NCI-H1105 treated with DMSO at 0.1 percent for 48 hours (cell line): ENCODE measurements at regions not wholly inside any gene's neighbourhood (a gene's known extent, or its start where the extent isn't known, plus 50 kb on each side); places are given as distances from the start of the nearest gene placed in this dataset.

Source experiments
- DNase-seq: peaks from one replicate; lab custom pipeline; 2025; lab: John Stamatoyannopoulos, UW

DNA sequence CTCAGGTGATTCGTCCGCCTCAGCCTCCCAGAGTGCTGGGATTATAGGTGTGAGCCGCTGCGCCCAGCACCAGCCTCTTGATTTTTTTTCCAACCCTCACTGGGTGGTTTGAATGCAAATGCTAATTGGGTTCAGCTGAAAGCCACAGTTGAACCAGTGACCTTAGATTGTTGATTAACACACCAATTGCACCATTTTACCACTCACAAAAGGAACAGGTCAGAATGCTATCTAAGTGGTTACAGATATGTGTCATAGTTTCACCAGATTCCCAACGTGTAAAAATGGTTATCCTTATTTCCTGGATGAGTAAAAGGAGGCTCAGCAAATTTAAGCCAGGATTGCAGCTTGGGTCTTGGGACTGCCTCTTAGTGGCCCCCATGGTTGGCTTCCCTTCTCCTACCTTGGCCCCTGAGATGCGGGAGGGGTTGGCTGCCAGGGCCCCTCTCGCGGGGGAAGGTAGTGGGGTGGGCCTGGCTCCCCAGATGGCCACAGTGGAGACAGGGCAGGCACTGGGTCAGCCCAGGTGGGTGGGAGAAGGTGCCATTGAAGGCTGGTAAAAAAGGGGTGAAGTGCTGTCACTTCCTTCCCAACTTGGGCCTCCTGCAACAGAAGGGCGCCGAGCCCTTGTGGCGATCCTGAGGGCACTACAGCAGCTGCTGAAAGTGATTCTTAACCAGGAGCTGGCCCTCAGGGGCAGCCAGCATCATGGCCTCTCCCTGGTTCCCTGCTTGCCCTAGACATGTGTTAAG lies 164.9 kb upstream of the HAAO start:
- no peak for DNase-seq

DNA sequence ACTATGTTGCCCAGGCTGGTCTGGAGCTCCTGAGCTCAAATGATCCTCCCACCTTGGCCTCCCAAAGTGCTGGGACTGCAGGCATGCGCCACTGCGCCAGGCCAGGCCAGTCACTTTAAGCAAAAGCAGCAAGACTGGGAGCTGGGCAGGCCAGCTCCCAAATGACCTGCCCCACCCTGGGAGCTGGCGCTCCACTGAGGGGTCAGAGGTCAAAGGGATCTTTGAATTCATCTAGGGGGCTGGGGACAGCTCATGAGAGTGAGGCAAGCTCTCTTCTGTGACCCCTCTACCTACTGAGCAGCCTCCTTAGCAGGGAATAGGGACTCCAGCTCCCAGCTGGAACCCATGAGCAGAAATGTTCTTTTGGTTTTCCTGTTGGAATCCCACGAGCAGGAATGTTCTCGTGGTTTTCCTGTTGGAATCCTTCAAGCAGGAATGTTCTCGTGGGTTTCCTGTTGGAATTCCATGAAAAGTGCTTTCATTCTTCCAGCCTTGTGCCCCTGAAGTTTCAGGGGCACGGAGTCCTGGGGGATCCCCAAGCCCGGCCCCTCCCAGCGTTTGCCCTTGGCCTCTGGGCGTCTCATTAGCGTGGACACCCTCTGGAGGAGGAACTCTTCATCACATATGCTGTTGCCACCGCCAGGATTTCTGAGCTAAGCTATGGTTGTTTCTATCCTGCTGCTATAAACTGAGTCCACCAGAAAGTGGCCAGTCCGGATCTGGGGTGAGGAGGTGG lies 162.0 kb upstream of the HAAO start:
- no peak for DNase-seq

DNA sequence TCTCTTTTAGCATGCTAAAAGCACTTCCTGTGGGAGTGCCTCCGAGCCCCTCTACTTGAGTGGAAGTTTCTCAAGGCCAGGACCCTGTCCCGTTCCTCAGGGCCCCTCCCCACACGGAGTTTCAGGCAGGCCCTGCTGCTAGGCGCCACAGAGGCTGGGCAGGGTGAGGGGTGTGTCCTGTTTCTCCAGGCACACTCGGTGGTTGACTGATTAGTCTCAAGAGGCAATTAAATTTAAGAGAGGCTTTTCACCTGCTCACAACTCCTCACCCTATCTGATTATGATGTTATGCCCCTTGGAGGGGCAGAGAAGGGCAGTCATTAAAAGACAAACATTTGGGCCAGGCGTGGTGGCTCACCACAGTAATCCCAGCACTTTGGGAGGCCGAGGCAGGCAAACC lies 160.8 kb upstream of the HAAO start:
- DNase-seq, result no peak

DNA sequence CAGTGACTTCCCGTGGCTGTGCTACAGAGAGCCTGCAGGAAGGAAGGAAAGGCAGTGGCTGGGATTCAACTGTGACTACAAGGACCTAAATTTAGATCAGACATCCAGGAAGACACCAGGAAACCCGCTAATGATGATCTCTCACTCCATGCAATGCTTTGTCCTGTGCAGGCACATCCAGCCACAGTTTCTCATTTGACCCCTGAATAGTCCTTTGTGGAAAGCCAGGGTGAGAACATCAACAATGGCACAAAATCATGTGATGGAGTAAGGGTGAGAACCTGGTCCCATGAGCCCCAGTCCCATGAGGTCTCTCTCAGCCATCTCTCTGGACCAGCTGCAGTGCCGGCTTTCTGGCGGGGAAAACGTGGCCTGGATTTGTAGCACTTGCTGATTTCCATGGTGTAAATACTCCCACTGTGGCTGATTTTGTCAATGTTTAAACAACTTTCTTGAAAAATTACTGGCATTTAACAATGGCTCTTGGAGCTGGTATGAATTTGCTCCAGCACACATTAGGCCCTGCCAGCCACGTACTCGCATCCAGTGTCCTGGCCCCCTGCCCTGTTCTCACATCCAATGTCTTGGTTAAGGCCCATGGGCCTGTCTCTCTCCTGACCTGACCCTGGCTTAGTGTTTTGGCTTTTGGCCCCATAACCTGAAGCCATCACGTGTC lies 159.0 kb upstream of the HAAO start:
- DNase-seq, result no peak

DNA sequence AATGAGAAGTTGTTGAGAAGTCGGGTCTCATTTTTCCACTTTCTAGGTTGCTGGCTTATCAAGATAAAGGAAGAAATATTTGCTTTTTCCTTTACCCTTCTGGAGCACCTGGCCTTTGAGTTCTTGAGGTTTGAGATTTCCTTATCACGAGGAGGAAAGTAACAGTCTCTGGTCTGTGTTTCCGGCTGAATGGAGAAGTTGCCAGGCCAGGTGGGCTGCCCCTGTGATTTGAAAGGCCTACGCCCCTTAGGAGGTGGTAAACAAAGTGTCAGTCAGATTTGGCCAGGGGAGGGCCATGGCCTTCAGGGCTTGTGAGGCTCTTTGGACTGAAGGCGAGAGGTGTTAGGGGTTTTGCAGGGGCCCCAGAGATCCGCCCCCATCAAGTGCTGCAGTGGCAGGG lies 156.7 kb upstream of the HAAO start:
- DNase-seq, result no peak

DNA sequence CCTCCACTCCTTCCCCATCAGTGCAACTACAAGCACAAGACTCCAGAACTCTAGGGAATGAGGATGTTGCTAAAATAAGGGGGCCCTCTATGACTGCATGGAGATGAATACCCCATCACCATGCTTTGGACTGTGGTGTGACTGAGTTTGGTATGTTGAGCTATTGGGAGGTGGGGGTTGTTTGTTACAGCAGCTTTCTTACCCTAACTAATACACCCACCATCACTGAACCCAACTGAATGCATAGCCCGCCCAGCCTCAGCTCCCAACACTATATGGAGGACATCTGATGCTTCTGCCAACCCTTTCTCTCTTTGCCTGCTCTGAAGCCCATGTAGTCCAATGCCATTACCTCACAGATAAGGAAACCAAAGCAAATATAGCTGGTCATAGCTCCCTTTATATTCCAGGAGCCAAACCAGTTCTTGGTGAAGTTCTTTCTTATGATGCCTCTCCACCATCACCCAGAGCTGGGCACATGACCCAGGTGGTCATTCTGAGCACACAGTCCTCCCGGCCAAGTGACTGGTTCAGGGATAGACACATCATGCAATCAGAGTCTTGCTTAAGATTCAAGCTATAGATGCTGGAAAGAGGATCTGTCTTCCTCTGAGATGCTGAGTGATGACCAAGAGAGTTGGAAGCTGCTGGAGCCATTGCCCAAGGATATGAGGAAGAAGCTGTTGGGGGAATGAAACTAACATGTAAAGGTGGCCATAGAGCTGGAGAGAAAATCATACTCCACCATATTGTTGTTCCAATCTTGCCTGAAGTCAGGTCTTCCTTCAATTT lies 155.6 kb upstream of the HAAO start:
- DNase-seq, result no peak

DNA sequence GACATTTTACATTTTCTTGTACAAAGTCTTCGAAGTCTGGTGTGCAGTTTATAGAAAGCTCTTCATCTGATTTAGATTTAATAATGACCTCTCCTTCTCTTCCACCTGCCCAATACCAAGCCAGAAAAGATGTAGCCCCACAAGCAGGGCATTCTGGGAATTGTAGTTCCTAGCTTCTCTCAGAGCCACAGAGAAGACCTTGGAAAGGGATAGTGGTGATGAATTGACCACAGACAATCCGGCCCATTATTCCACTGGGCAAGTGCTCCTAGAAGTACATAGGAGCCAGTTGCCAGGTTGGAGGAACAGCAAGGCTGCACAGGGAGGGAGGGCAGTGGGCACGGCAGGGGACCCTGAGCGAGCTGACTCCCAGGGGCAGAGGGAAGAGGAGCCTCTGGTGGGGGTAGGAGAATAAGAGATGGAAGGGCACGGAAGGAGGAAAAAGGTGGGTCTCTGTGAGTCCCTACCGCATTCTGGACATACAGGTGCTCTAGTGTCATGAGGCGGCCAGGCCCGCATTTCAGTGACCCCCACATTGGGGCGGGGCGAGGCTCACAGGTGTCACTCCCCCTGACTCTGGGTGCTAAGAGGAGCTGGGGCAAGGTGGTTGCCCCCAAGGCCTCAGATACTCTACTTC lies 152.5 kb upstream of the HAAO start:
- no peak for DNase-seq

DNA sequence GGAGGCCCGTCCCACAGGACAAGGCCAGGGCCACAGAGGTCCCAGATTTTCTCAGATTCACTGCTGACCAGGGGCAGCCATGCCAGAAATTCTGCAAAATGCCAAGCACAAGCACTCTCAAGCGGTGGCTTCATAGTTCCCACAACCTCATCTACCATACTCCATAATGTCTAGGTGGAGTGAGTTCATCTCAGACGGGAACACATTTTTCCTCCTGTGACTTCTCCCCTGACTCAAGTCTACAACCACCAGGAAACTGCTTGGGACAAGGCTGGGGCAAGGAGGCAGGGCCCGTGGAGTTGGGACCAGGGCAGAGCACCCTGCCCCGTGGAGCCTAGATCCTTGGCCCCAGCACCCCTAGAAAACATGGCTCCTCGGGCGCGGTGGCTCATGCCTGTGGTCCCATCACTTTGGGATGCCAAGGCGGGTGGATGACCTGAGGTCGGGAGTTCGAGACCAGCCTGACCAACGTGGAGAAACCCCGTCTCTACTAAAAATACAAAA lies 150.7 kb upstream of the HAAO start:
- DNase-seq, result no peak

DNA sequence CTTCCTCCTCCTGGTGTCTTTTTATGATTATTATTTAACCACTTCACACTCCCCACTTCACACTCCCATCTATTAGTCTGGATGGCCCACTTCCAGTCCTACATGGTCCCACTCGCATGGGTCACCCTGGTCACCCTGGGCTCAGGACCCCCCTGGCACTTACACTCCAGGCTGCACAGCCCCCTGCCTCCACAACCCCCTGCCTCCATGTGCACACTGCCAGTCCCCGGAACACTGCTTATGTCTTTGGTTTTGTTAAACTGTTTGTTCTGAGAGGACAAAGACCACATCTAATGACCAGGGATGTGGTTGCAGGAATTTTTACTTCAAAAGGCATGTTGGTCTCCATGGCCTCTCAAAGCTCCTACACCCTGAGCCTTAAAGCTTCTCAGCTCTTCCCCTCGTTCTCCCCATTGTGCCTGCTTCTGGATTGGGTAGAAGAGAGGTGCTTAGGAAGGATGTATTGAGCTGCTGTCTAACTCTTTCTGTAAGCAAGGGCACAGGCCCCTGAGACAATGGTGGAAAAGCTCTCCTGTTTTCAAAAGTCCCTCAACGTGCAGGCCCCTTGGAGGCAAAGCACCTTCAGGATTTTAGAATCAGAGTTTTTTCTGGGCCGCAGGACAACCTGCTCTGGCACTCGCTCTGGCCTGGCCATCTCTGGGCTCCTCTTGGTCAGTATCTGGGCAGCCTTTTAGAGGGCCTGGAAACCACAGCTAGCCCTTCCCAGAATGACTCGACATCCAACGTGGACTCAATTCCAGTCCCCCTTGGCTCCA lies 150.0 kb upstream of the HAAO start:
- DNase-seq, result no peak

DNA sequence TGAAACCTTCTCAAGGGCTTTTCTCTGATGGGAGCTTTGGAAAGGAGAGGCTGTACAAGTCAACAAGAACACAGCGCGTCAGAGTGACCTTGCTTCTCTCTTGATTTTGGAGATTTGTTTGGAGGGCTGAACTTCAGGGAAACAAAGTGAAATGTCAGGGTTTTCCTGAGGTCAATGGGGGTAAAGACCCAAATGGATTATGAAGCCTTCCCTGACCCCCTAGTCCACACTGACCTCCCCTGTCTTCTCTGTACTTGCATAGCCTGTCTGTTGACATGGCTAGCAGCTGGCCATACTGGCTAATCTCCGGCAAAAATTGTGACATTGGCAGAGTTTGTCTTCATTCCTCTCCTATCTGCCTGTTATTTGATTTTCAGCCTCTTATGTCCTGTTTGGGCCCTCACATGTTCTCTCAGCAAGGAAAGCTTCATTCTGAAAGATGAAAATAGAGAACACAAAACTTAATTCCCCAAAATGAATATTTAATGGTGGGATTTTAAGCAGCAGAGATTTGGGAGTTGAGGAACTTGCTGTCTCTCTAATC lies 149.3 kb upstream of the HAAO start:
- no peak for DNase-seq

DNA sequence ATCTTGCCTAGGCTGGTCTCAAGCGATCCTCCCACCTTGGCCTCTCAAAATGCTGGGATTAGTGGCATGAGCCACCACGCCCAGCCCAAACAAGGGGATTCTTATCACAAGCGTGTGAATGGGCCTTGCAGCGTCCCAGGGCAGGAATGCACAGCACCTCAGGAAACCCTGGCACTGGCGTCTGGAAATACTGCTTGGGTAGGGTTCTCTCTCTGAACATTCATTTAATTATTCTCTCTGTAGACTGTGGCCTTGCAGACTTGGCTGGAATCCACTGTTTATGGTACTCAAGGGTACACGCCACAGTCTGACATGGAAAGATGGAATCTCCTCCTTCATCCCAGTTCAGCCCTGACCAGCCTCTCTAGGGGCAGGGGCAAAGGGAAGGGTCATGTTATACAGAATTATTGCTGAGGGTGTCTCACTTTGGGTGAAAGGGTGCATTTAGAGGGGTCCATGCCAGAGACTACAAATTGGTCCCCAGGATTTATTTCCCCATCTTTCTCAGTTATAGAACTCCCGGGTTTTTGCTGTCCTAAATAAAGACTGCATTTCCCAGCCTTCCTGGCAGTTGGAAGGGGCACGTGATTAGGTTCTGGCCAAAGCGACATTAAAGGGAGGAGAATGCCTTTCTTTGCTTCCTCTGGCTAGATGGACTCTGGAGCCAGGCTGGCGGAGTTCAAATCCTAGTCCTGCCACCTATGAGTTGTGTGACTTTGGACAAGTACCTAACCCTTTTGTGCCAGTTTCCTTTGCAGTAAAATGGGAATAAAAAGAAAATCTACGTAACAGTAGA lies 147.2 kb upstream of the HAAO start:
- no peak for DNase-seq

DNA sequence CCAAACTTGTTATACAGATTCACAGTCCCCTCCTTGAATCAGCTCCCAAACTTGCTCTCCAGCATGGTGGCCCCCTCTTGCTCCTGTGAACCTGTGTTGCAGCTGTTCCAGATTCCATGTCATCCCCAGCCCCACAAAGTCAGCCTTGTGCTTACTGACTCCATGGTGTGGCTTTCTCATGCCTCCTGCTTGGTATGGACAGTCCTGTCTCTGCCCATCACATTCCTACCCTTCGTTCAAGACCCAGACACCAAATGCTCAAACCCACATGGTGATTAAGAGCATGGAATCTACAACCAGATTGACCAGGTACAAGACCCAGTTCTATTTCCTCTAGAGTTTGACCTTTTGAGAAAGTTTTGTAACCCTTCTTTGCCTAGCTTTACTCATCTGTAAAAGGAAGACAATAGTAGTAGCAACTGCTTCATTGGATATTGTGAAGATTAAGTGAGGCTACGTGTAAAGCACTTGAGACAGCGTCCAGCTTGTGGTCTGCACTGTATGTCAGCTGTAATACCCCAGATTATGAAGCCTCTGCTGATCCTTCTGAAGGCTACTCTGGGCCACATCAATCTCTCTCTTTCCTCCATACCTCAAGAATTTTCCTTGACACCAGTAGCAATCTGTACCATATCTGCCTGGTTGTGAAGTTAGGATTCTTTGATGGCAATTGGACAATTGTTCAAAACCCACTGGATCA lies 146.4 kb upstream of the HAAO start:
- no peak for DNase-seq

DNA sequence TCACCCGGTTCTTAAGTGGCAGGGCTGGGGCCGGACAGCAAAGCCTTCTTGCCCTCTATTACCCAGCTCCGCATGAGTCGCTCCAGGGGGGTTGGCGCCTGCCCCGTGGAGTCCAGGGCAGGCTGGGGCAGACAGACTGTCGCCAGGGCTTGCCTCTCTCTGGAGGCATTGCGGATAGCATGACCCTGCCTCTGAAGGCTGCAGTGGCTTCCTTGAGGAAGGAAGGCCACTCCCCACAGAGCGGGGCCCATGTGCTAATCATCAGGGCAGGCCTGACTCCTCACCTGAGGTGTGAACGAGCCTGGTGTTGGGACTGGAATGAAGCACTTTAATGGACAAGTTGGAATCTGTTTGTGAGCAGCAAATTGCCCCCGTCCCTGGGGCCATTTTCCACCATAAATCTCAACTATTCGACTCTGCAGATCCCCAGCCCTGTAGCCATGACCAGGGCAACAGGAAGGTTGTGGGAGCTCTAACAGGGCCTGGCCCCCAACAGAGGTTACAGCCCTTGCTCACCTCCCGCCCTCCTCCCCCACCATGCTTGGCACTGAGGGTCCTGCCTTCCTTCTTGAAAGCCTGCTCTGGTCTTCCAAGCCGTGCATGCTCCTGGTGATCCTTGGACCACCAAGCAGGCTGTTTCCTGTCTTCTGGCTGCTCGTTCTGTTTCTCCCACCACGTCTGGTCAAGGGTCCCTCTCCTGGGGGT lies 144.9 kb upstream of the HAAO start:
- DNase-seq, result no peak

DNA sequence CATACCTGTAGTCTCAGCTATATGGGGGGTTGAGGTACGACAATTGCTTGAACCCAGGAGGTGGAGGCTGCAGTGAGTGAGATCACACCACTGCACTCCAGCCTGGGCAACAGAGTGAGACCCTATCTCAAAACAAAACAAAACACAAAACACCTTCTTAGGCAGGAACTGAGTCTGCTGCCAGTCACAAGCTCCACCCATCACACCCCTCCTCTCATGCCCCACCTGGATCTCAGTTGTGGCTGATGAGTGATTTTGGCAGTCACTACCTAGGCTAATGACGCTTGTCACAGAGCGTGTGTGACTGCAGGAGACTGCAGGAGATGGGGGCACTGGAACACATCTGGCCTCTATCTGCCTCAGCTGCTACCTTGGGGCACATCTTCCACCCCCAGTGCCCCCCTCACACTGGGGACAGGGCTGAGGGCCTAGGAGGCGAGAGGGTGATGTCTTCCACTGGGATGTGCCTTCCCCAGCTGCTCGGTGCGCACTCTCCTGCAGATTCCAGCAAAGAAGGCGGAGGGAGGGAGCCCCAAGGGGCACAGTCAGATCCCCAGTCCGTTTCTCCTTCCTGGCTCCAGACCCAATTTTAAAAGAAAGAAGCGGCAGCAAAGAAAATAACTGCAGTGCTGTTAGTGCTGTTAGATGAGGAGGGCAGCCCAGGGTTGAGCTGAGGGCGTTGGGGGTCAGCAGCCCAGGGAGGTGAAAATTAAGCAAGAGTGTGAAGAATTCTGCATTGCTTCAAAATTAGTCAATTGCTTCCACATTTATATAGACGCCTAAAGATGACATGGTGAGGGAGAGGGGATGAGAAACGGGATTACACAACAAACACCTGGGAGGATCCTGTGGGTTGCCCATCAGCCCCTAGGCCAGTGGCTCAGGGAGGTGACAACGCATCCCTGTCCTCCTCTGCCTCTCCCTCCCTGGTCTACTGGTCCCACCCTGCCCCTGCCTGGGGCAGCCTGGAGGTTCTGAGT lies 143.6 kb upstream of the HAAO start:
- peak; percentile 31 for DNase-seq

DNA sequence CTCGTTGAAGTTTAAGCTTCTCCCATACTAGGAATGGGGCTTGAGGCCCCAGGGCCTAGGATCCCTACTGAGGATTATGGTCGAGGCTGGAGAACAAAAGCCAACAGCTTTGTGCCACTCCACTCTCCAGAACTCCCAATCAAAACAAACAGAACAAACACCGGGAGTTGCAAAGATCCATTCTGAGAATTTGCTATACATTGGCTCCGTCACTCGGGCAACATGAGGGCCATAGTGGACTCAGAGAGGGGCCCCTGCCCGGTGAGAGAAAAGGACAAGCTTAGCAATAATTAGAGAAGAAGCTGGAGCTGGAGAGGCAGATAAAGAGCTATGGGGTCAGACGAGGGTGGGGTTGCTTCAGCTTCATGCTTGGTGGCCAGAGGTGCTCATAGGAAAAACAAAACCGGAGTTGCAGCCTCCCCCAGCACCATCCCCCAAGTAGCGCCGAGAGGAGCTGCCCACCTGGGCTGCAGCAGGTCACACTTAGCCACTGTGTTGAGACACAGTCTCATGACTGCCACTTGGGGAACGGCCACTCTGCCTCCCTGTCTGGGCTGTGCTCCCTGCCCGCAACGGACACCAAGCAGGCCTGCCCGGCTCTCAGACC lies 142.3 kb upstream of the HAAO start:
- no peak for DNase-seq

DNA sequence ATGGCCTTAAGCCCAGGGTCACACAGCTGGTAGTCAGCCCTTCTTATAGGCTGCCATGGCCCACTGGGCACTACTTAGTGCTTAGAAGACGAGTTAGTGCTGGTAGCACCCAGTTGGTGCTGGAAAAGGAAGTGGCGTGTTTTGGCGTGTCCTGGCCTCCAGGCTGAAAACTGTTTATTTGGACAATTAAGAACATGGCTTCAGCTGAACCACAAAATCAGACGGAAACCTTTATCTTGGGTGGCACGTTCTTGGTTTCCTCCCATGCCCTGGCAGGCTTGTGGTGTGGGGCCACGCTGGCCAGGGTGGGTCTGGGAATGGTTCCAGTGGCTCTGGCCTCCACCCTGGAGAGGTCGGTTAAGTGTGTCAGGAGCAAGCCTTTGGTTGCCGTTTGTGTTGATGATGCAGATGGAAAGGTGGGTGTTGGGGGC lies 141.5 kb upstream of the HAAO start:
- no peak for DNase-seq
